Upper lobe of left lung (tissue), 4 donors: ENCODE measurements at regions not wholly inside any gene's neighbourhood (a gene's known extent, or its start where the extent isn't known, plus 50 kb on each side); places are given as distances from the start of the nearest gene placed in this dataset.

Experiments
- CTCF ChIP-seq, 6 experiments: fragments of 450-650 bp in 4 of 6; fragments of 200-600 bp in 2 of 6; sonication (generic) in 2 of 6; IDR thresholded peaks; one replicate each; pipeline ENCODE4 v1.5.1; 2016 to 2019; ENCODE audit warnings: antibody characterized with exemption in 6 of 6
- EP300 ChIP-seq, 4 donors: sonication (generic); formaldehyde crosslinking; IDR thresholded peaks; one replicate each; pipeline ENCODE4 v1.5.1; 2017; ENCODE audit warnings: antibody characterized with exemption in 4 of 4, control low read depth in 2 of 4

GRCh38 chr20:54355631-54356280 is 119.6 kb upstream of the DOK5 start:
- TF ChIP-seq CTCF (IDR thresholded peaks at IDR 0.05) (no peak), EP300 (IDR thresholded peaks at IDR 0.05) (no peak)
